OCI-LY1 (cell line): ENCODE measurements at regions not wholly inside any gene's neighbourhood (a gene's known extent, or its start where the extent isn't known, plus 50 kb on each side); places are given as distances from the start of the nearest gene placed in this dataset.

ENCODE experiments used
- EZH2 ChIP-seq: fragments of 200-600 bp; sonication (generic), shearing (Covaris generic); IDR thresholded peaks from 2 replicates; pipeline ENCODE4 v1.8.0; 2017; ENCODE audit warnings: borderline replicate concordance, mixed run types, mild to moderate bottlenecking, antibody characterized with exemption, low read length, moderate library complexity, mixed read lengths
- TF ChIP-seq, protein P1 (sequence below): fragments of 200-600 bp; sonication (generic), shearing (Covaris generic); IDR thresholded peaks from 2 replicates; pipeline ENCODE4 v1.5.1; 2017; ENCODE audit warnings: mild to moderate bottlenecking, antibody characterized with exemption, low read length, moderate library complexity, mixed read lengths

DNA sequence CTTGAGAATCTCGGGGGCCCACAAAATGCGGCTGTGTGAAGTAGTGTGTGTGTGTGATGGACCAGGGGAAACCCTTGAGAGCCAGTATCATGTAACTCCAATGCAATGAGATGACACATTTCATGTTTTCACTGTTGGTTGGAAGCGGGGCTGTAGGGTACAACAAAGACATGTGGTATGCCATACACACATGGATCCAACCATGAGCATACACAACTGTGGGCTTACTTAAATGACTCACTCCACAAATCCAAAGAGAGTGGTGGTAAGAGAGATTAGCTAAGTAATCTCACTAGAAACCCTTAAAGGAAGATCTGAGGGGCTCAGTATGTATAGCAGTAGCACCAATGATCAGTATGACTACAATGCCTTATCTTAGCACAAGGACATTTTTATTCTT lies 225.7 kb downstream of the SIPA1L2 start:
- TF ChIP-seq, protein P1, sequence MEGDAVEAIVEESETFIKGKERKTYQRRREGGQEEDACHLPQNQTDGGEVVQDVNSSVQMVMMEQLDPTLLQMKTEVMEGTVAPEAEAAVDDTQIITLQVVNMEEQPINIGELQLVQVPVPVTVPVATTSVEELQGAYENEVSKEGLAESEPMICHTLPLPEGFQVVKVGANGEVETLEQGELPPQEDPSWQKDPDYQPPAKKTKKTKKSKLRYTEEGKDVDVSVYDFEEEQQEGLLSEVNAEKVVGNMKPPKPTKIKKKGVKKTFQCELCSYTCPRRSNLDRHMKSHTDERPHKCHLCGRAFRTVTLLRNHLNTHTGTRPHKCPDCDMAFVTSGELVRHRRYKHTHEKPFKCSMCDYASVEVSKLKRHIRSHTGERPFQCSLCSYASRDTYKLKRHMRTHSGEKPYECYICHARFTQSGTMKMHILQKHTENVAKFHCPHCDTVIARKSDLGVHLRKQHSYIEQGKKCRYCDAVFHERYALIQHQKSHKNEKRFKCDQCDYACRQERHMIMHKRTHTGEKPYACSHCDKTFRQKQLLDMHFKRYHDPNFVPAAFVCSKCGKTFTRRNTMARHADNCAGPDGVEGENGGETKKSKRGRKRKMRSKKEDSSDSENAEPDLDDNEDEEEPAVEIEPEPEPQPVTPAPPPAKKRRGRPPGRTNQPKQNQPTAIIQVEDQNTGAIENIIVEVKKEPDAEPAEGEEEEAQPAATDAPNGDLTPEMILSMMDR = no peak
- no peak for TF ChIP-seq EZH2
